Keratinocyte (primary cell): ENCODE measurements at regions not wholly inside any gene's neighbourhood (a gene's known extent, or its start where the extent isn't known, plus 50 kb on each side); places are given as distances from the start of the nearest gene placed in this dataset.

Experiments
- DNase-seq: peaks from one replicate; pipeline ENCODE4 v3.0.0-alpha.2; 2011; ENCODE audit warnings: low read depth, missing footprints, low spot score
- FAIRE-seq: peaks from 2 replicates; lab custom pipeline; 2011; peaks lifted over from hg19 to GRCh38; lab: Jason Lieb, UNC
- H2AFZ ChIP-seq: 2 replicates; pipeline ENCODE4 v1.6.0; 2012; ENCODE audit warnings: low read length, control low read depth, inconsistent platforms; ENCODE audit not compliant: control insufficient read depth
- H3K27ac ChIP-seq: 2 replicates; pipeline ENCODE4 v1.5.1; 2011; ENCODE audit warnings: low read length; ENCODE audit not compliant: control insufficient read depth, insufficient read depth
- H3K27me3 ChIP-seq: 3 replicates; pipeline ENCODE4 v1.6.0; 2011; ENCODE audit warnings: low read length; ENCODE audit not compliant: control insufficient read depth, insufficient read depth; ENCODE audit errors: extremely low read depth
- H3K36me3 ChIP-seq, 2 experiments: 2 replicates in 1 of 2; 3 replicates in 1 of 2; pipeline ENCODE4 v1.5.1; 2011; ENCODE audit warnings: low read length in 2 of 2, mild to moderate bottlenecking in 1 of 2; ENCODE audit not compliant: control insufficient read depth in 2 of 2, insufficient read depth in 2 of 2; ENCODE audit errors: extremely low read depth in 1 of 2
- H3K4me1 ChIP-seq: 3 replicates; pipeline ENCODE4 v1.5.1; 2011; ENCODE audit warnings: low read length; ENCODE audit not compliant: control insufficient read depth, insufficient read depth; ENCODE audit errors: extremely low read depth
- H3K4me2 ChIP-seq: 3 replicates; pipeline ENCODE4 v1.6.0; 2011; ENCODE audit warnings: low read depth, low read length; ENCODE audit not compliant: control insufficient read depth, insufficient read depth; ENCODE audit errors: extremely low read depth
- H3K4me3 ChIP-seq, 3 experiments: fragments of 200-600 bp in 1 of 3; sonication (generic) in 1 of 3; 2 replicates in 2 of 3; 3 replicates in 1 of 3; pipeline ENCODE4 v1.5.1; 2011 to 2016; ENCODE audit warnings: low read length in 3 of 3, mild to moderate bottlenecking in 3 of 3, control low read depth in 2 of 3, inconsistent platforms in 1 of 3, low read depth in 1 of 3, mixed read lengths in 1 of 3, mixed run types in 1 of 3, moderate library complexity in 1 of 3; ENCODE audit not compliant: control insufficient read depth in 2 of 3, insufficient read depth in 2 of 3; ENCODE audit errors: extremely low read depth in 1 of 3
- H3K79me2 ChIP-seq: 2 replicates; pipeline ENCODE4 v1.6.0; 2012; ENCODE audit warnings: low read length; ENCODE audit not compliant: control insufficient read depth, insufficient read depth
- H3K9ac ChIP-seq: 3 replicates; pipeline ENCODE4 v1.6.0; 2011; ENCODE audit warnings: low read length; ENCODE audit not compliant: control insufficient read depth, insufficient read depth; ENCODE audit errors: extremely low read depth
- H3K9me1 ChIP-seq: 3 replicates; pipeline ENCODE4 v1.6.0; 2011; ENCODE audit warnings: low read length; ENCODE audit not compliant: control insufficient read depth, insufficient read depth; ENCODE audit errors: extremely low read depth
- H3K9me3 ChIP-seq: 2 replicates; pipeline ENCODE4 v1.5.1; 2012; ENCODE audit warnings: low read depth, low read length; ENCODE audit not compliant: control insufficient read depth
- H4K20me1 ChIP-seq: 3 replicates; pipeline ENCODE4 v1.6.0; 2011; ENCODE audit warnings: low read length; ENCODE audit not compliant: control insufficient read depth, insufficient read depth; ENCODE audit errors: extremely low read depth
- CTCF ChIP-seq, 3 experiments: IDR thresholded peaks in 1 of 3; conservative IDR thresholded peaks in 1 of 3; optimal IDR thresholded peaks in 1 of 3; 2 replicates in 2 of 3; 3 replicates in 1 of 3; pipeline versions ENCODE3 to v1.5.1; 2011; ENCODE audit warnings: low read length in 3 of 3, mild to moderate bottlenecking in 3 of 3, moderate library complexity in 2 of 3, control low read depth in 1 of 3, inconsistent platforms in 1 of 3; ENCODE audit not compliant: insufficient read depth in 2 of 3; ENCODE audit errors: extremely low read depth in 1 of 3
- EZH2 ChIP-seq: IDR thresholded peaks from one replicate; pipeline ENCODE4 v1.6.1; 2012; ENCODE audit warnings: inconsistent platforms, mild to moderate bottlenecking, low read length, moderate library complexity
- dilution Hi-C: fragments of 300-500 bp; cut with MboI; formaldehyde crosslinking; loops from one replicate; pipeline ENCODE4 v1.7.0; 2020; ENCODE audit warnings: low sequenced_read_pairs; ENCODE audit not compliant: extremely low pct_ligation_motif_present

GRCh38 chr18:23388357-23388756, 64.7 kb upstream of the RIOK3 start:
- peaks cover 0 to 5% of the 10 kb centered on the region in 2 experiments for H3K36me3 ChIP-seq
- dilution Hi-C loops = no loop called here
- H4K20me1 ChIP-seq = no peaks in the 10 kb centered on the region
- no peak overlapping the region for H3K4me2 ChIP-seq
- DNase-seq = no peak
- no peak overlapping the region for H3K4me3 ChIP-seq
- H3K9ac ChIP-seq = no peak overlapping the region
- no peak overlapping the region for H3K27ac ChIP-seq
- H3K9me1 ChIP-seq = no peaks in the 10 kb centered on the region
- H2AFZ ChIP-seq = no peak overlapping the region
- H3K79me2 ChIP-seq = no peaks in the 10 kb centered on the region
- no peak for FAIRE-seq
- H3K27me3 ChIP-seq = no peaks in the 10 kb centered on the region
- H3K4me1 ChIP-seq = no peaks in the 10 kb centered on the region
- TF ChIP-seq EZH2 (no peak), CTCF (optimal IDR thresholded peaks at IDR 0.05 in 1 of 3, IDR thresholded peaks at IDR 0.05 in 1 of 3, conservative IDR thresholded peaks at IDR 0.05 in 1 of 3; ENCODE audit: extremely low read depth in 1 of 3, insufficient read depth in 2 of 3, low read length in 3 of 3) (no peak)
- no peaks in the 10 kb centered on the region for H3K9me3 ChIP-seq

GRCh38 chr18:23391156-23391555, 61.9 kb upstream of the RIOK3 start:
- no peak for FAIRE-seq
- dilution Hi-C loops = no loop called here
- TF ChIP-seq EZH2 = no peak
- TF ChIP-seq CTCF (optimal IDR thresholded peaks at IDR 0.05 in 1 of 3, IDR thresholded peaks at IDR 0.05 in 1 of 3, conservative IDR thresholded peaks at IDR 0.05 in 1 of 3; ENCODE audit: extremely low read depth in 1 of 3, insufficient read depth in 2 of 3, low read length in 3 of 3) = no peak

More at GRCh38 chr18:23391156-23391555, 61.9 kb upstream of the RIOK3 start:
- peaks cover 0 to 2% of the 10 kb centered on the region in 2 experiments for H3K36me3 ChIP-seq
- H3K9ac ChIP-seq = no peak overlapping the region
- H3K27ac ChIP-seq = no peak overlapping the region
- H4K20me1 ChIP-seq = no peaks in the 10 kb centered on the region
- H3K9me3 ChIP-seq = no peaks in the 10 kb centered on the region
- no peaks in the 10 kb centered on the region for H3K27me3 ChIP-seq
- no peak for DNase-seq
- no peak overlapping the region for H2AFZ ChIP-seq
- no peaks in the 10 kb centered on the region for H3K4me1 ChIP-seq
- no peak overlapping the region for H3K4me3 ChIP-seq
- no peak overlapping the region for H3K4me2 ChIP-seq
- no peaks in the 10 kb centered on the region for H3K79me2 ChIP-seq
- no peaks in the 10 kb centered on the region for H3K9me1 ChIP-seq
